ENCODE measurements at regions not wholly inside any gene's neighbourhood (a gene's known extent, or its start where the extent isn't known, plus 50 kb on each side); places are given as distances from the start of the nearest gene placed in this dataset.

DNA sequence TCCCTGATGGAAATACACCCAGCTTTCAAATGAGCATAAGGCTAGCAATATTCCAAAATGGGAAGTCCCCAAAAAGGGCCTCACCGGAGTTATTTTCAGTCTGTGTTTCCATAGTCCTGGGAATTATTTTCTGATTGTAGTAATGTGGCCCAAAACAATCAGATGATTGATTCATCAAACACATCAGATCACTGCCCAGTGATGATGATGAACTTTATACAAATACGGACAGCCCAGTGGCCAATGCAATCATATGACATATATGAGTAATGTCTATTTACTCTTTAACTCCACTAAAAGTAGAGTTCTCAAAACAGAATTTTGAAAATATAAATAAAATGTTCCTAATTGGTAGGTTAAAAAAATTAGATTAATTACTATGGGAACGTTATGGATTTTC, 467.8 kb downstream of the ZNF608 start:
- no peaks in the 10 kb centered on the region for H3K36me3 Mint-ChIP-seq
- Histone ChIP-seq H3K9ac (ENCODE audit: insufficient read depth, low read length, poor library complexity, severe bottlenecking) (no peak overlapping the region), H3K4me1 (ENCODE audit: control insufficient read depth in 1 of 2, insufficient read depth in 2 of 2, low read length in 2 of 2) (no peaks in the 10 kb centered on the region), H3K4me3 (replicated peaks in 1 of 3; ENCODE audit: low read depth in 2 of 3, low read length in 3 of 3) (no peak overlapping the region), H3K36me3 (replicated peaks in 1 of 2; ENCODE audit: control insufficient read depth in 1 of 2, insufficient read depth in 2 of 2, low read length in 2 of 2) (no peaks in the 10 kb centered on the region), H3K4me2 (replicated peaks; ENCODE audit: extremely low read depth, low read length, poor library complexity, severe bottlenecking) (no peak overlapping the region), H3K9me3 (replicated peaks in 1 of 2; ENCODE audit: control insufficient read depth in 1 of 2, insufficient read depth in 1 of 2, low read length in 2 of 2) (no peaks in the 10 kb centered on the region), H3K27ac (ENCODE audit: low read depth in 1 of 2, low read length in 2 of 2) (no peak overlapping the region), H3K27me3 (ENCODE audit: control insufficient read depth in 2 of 2, insufficient read depth in 2 of 2, low read length in 2 of 2) (no peaks in the 10 kb centered on the region), H4K20me1 (ENCODE audit: insufficient read depth, low read length) (no peaks in the 10 kb centered on the region), H2AFZ (ENCODE audit: insufficient read depth, low read depth, low read length, poor library complexity, severe bottlenecking) (no peak overlapping the region), H3K79me2 (ENCODE audit: insufficient read depth, low read length) (no peaks in the 10 kb centered on the region)
- no peaks in the 10 kb centered on the region for H3K4me1 Mint-ChIP-seq
- no peak overlapping the region for H3K27ac Mint-ChIP-seq
- no peak overlapping the region for H3K4me3 Mint-ChIP-seq
- TF ChIP-seq, protein P1, sequence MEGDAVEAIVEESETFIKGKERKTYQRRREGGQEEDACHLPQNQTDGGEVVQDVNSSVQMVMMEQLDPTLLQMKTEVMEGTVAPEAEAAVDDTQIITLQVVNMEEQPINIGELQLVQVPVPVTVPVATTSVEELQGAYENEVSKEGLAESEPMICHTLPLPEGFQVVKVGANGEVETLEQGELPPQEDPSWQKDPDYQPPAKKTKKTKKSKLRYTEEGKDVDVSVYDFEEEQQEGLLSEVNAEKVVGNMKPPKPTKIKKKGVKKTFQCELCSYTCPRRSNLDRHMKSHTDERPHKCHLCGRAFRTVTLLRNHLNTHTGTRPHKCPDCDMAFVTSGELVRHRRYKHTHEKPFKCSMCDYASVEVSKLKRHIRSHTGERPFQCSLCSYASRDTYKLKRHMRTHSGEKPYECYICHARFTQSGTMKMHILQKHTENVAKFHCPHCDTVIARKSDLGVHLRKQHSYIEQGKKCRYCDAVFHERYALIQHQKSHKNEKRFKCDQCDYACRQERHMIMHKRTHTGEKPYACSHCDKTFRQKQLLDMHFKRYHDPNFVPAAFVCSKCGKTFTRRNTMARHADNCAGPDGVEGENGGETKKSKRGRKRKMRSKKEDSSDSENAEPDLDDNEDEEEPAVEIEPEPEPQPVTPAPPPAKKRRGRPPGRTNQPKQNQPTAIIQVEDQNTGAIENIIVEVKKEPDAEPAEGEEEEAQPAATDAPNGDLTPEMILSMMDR (IDR thresholded peaks at IDR 0.05): no peak
- DNase-seq: no peak
- no peaks in the 10 kb centered on the region for H3K27me3 Mint-ChIP-seq (ENCODE audit: low read depth in 3 of 3)
- WGBS (ENCODE audit: insufficient coverage): no CpG with 5 or more reads among the region's 3 CpGs
- H3K9me3 Mint-ChIP-seq: peaks cover 0 to 13% (median 7%) of the 10 kb centered on the region in 7 donors
- intact Hi-C loops (cut with micrococcal nuclease): no loop called here

- H3K9ac ChIP-seq (ENCODE audit: insufficient read depth, low read length, poor library complexity, severe bottlenecking): no peak overlapping the region
- no peak overlapping the region for H3K4me2 ChIP-seq (replicated peaks; ENCODE audit: extremely low read depth, low read length, poor library complexity, severe bottlenecking)
- no peak overlapping the region for H3K27ac Mint-ChIP-seq
- no peaks in the 10 kb centered on the region for H3K27me3 ChIP-seq (ENCODE audit: control insufficient read depth in 2 of 2, insufficient read depth in 2 of 2, low read length in 2 of 2)
- H3K36me3 ChIP-seq (replicated peaks in 1 of 2; ENCODE audit: control insufficient read depth in 1 of 2, insufficient read depth in 2 of 2, low read length in 2 of 2): no peaks in the 10 kb centered on the region
- H3K4me3 ChIP-seq (replicated peaks in 1 of 3; ENCODE audit: low read depth in 2 of 3, low read length in 3 of 3): no peak overlapping the region
- DNase-seq: no peak
- H3K36me3 Mint-ChIP-seq: no peaks in the 10 kb centered on the region
- peaks cover 0 to 13% (median 7%) of the 10 kb centered on the region in 7 donors for H3K9me3 Mint-ChIP-seq
- H3K79me2 ChIP-seq (ENCODE audit: insufficient read depth, low read length): no peaks in the 10 kb centered on the region
- H3K4me1 Mint-ChIP-seq: no peaks in the 10 kb centered on the region
- no peak overlapping the region for H3K27ac ChIP-seq (ENCODE audit: low read depth in 1 of 2, low read length in 2 of 2)
- no peak overlapping the region for H3K4me3 Mint-ChIP-seq
- intact Hi-C loops (cut with micrococcal nuclease): no loop called here
- WGBS (ENCODE audit: insufficient coverage): 86% methylated on average over 3 of the region's 7 CpGs
- no peaks in the 10 kb centered on the region for H3K4me1 ChIP-seq (ENCODE audit: control insufficient read depth in 1 of 2, insufficient read depth in 2 of 2, low read length in 2 of 2)
- H2AFZ ChIP-seq (ENCODE audit: insufficient read depth, low read depth, low read length, poor library complexity, severe bottlenecking): no peak overlapping the region
- TF ChIP-seq, protein P1 (IDR thresholded peaks at IDR 0.05): no peak
- H3K27me3 Mint-ChIP-seq (ENCODE audit: low read depth in 3 of 3): no peaks in the 10 kb centered on the region
- H3K9me3 ChIP-seq (replicated peaks in 1 of 2; ENCODE audit: control insufficient read depth in 1 of 2, insufficient read depth in 1 of 2, low read length in 2 of 2): no peaks in the 10 kb centered on the region
- H4K20me1 ChIP-seq (ENCODE audit: insufficient read depth, low read length): no peaks in the 10 kb centered on the region
Measured at GRCh38 chr5:124277767-124278545, 468.5 kb downstream of the ZNF608 start.

Measured in CD14-positive monocyte (primary cell).